ENCODE measurements at regions not wholly inside any gene's neighbourhood (a gene's known extent, or its start where the extent isn't known, plus 50 kb on each side); places are given as distances from the start of the nearest gene placed in this dataset.
A peak's percentile ranks its signal among the peaks of the same experiment; 100 is the strongest.
"Not testable (repeated sequence)": the region's sequence is repeated elsewhere in the genome, so short reads cannot be mapped to it uniquely, and the experiment has no call there.

DNA sequence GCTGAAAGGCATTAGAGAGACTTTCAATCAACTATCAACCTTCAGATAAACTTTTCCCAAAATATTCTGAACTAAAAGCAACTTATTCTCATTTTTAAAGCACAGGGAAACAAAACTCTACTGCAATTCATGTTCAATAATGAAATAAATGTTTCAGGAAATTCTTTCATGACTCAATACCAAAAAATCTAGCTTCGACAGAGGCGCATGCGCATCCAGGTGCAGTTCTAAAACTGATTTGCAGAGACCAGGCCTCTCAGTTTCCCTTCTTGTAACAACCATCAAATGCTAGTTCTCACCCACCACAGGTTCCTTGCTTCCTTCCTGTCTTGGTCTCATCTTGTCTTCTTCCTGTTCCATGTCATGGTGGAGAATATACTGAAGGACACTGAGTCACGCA, 55.3 kb upstream of the NRBF2 start:
- DNase-seq, result no peak

DNA sequence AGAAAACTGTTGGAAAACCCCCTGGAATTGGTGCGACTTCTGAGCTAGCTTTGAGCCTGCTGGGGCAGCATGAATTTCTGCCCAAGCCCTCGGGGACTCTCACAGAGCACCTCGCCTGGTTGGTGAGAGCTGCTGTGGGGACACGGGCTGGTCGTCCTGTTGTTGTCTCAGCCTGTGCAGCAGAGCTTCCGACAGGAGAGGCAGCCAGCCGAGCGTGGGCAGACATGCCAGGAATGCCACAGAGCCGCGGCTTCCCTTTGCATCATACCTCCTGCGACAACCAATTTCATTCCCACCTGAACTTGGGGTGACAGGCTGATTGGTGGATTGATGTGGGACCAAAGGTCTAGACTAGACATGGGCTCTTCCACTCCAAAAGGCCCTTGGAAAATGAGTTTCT, 60.2 kb upstream of the NRBF2 start:
- DNase-seq, result no peak

DNA sequence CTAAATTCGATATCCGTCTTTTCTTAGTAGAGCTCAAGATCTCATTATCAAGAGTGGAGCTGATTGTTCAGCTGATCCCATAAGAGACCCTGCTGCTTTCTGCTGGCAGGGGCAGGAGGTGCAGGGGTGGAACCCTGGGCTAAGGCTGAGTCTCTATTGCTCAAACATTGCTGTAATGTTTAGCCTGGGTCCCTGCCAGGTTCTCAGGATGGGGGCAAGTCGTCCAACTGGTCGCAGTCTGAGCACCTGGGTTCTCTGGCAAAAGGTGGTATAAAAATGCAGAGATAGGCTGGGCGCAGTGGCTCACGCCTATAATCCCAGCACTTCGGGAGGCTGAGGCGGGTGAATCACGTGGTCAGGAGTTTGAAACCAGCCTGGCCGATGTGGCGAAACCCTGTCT, 62.0 kb upstream of the NRBF2 start:
- DNase-seq, result no peak

DNA sequence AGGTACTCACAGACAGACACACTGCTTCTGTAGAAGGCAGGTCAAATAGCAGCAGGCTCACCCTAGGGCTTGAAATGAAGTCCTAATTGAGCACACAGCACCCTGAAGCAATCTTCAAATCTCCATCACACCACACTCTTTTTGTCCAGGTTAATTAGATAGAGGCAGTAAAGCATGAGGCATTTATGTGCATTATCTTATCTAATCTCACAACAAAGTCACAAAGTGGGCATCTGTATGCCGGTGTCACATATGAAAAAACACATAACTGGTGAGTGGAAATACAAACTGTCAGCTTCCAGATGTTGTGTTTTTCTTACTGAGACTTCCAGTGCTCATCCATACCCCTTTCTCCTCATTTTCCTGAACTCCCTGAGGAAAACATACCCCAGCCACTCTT, 63.8 kb upstream of the NRBF2 start:
- DNase-seq, result no peak

DNA sequence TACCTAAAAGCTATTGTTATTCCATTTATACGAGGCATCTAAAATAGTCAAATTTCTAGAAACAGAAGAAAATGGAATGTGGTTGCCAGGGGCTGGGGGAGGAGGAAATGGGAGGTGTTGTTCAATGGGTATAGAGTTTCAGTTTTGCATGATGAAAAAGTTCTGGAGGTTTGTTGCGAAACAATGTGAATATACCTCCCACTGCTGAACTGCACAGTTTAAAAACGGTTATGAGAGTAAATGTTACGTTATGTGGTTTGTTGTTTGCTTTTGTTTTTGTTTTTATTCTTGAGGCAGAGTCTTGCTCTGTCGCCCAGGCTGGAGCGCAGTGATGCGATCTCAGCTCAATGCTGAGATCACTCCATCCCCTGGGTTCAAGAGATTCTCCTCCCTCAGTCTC, 64.9 kb upstream of the NRBF2 start:
- no peak for DNase-seq

DNA sequence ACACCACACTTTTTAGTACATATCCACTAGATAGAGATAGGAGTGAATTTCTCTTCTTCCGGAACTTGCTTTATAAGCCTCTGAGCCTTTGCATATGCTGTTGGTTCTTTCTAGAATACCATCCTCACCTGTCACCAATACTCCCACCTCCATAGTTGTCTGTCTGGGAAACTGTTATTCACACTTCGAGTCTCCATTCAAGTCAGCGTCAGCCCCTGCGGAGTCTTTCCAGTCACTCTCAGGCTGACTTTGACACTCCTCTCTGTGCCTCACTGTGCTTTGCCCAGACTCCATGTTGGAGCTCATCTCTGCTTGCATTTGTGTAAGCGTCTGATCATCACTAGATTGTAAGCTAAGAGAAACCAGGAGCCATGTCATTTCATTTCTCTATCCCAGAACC, 66.5 kb upstream of the NRBF2 start:
- no peak for DNase-seq

DNA sequence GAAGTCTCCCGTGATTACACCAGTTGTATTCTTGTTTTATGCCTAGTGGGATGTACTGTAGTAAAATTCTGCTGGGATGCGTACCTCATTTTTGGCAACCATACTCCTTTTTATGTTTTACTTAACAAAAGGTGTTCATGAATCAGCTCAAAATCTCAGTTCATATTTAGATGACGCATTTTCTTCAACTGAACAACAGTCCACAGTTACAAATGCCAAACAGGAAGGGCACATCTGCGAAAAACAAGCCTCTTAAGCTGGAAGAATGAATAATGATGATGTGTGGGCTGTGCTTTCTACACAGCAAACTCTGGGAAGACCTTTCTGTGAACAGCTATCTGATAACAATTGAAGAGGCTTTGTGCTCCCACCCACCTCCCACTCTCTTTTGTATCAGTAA, 68.4 kb upstream of the NRBF2 start:
- no peak for DNase-seq

DNA sequence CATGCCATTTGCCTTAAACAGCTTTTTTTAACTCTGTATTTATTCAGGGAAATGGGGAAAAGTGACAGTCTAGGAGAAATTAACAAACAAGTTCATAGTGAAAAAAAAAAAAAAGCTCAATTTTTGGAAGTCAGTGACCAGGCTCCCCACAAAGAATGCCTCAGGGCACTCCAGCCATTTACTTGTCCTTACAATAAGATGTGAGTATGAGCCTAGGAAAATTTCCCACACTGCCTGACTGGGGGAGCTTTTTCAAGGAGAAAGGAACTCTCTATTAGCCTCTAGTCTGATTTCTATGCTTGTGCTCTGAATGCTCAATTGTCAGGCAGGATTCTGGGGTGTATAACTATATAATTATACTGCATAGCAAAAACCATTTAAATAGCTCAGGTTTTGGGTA, 74.9 kb upstream of the NRBF2 start:
- peak; percentile 2 for DNase-seq

DNA sequence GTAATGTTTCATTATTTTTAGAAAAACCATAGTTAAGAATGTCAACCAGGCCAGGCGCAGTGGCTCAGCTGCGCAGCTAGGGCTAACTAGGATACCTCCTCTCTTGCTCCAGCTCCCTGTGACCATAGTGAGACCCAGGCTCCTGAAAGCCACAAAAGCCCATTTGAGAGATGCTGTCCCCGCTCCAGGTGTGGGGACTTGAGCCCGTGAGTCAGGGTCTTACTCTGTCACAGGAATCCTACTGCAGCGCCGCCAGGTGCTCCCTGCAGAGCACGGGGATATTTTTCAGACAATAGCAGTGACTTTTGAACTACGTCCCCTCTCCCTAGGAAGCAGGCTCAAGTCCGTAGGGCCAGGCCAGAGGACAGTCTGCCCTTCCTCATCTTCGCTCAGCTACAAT, 75.6 kb upstream of the NRBF2 start:
- DNase-seq, result no peak

DNA sequence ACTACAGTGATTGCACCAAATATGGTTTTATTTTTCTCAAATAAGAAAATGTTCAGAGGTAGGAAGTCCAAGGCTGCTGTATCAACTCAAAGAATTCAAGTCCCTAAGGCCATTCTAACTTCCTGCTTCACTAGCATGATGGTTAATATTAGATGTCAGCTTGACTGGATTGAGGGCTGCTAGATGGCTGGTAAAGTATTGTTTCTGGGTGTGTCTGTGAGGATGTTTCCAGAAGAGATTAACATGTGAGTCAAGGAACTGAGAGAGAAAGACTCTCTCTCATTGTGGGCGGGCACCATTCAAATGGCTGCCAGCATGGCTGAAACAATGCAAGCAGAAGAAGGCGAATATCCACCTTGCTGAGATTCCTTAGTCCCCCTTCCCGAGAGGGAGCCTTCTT, 77.4 kb upstream of the NRBF2 start:
- DNase-seq, result no peak

DNA sequence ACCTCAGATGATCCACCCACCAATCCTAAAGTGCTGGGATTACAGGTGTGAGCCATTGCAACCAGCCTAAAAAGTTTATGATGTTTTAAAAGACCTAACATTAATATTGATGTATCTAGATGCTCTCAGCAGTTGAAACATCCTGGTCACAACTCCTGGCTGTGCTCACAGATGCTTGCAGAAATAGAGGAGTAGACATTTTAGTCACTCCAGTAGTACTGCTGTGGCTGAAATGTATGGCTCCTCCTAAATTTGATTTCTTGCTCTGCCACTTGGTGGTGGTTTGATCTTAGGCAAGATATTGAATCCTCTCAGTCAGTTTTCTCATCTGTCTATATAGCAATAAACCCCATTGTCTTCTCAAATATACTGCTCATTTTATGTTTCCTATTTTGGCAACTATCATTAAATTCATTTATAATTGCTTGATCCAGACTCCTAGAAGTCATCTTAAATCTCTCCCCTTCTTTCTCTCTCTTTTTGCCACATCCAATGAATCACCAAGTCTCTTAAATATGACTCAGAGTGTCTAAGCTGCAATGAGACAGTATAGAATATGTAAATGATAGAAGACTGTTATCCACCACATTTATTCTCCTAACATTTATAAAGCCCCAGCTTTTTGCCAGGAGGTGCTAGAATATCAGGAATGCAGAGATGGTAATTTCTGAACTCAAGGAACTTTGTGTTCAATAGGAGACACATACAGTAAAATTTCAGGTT, 78.1 kb upstream of the NRBF2 start:
- no peak for DNase-seq

DNA sequence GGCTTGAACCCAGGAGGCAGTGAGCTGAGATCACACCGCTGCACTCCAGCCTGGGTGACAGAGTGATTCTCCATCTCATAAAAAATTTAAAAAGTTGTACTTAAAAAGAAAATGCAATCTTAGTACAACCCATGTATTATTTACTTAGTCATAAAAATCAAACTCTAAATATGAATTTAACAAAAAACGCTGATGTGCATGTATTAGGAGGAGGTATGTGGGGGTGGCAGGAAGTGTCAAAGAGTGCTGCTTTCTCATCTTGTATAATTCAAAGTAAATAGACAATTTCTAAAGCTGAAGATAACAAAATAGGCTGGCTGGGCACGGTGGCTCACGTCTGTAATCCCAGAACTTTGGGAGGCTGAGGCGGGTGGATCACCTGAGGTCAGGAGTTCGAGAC, 81.0 kb upstream of the NRBF2 start:
- no peak for DNase-seq

DNA sequence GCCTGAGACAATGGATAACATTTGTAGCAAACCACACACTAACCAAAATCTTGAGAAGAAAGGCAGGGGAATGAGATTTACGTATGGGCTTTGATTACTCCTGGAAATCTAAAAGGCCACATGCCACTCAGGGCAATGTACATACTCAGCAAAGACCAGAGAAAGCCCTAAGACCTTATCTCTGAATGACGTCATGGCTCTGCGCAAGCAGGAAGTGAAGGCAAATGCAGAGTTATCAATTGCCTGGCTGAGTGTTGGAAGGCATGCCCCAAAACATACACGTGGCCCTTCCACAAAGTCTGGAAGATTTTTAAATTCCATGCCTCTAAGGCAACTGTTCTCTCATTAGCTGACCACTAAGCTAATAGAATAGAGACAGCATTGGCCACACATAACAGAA, 90.9 kb upstream of the NRBF2 start:
- no peak for DNase-seq

DNA sequence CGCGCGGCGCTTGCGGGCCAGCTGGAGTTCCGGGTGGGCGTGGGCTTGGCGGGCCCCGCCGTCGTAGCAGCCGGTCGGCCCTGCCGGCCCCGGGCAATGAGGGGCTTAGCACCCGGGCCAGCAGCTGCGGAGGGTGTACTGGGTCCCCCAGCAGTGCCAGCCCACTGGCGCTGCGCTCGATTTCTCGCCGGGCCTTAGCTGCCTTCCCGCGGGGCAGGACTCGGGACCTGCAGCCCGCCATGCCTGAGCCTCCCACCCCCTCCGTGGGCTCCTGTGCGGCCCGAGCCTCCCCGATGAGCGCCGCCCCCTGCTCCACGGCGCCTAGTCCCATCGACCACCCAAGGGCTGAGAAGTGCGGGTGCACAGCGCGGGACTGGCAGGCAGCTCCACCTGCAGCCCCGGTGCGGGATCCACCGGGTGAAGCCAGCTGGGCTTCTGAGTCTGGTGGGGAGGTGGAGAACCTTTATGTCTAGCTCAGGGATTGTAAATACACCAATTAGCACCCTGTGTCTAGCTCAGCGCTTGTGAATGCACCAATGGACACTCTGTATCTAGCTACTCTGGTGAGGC, 99.4 kb upstream of the NRBF2 start:
- not testable (repeated sequence) for DNase-seq

DNA sequence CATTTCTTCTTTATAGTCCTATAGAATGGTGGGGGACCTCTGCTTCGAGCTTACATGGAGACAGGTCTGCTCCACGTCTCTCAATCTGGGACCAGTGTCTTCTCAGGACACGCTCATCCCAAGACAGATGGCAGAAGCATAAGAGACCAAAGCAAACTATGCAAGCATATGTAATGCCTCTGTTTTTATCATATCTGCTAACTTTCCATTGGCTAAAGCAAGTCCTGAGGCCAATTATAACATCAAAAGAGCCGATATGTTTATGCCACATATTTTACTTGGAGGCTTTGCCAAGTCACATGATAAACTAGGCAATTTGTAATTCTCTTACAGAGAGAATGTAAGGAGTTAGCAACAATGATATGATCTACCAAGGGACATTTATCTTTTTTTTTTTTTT, 102.6 kb upstream of the NRBF2 start:
- no peak for DNase-seq

DNA sequence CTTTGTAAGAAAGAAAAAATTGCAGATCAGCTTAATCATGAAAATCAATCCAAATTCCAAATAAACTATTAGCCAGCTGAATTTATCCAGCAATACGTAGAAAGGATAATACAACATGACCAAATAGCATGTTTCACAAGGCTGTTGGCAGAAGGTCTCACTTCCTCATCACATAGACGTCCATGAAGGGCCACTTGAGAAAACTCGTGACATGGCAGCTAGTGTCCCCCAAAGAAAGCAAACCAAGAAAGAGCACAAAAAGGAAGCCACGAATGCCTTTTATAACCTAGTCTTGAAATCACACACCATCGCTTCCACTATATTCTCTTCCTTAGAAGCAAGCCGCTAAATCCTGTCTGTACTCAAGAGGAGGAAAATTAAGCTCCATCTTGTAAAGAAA, 105.6 kb upstream of the NRBF2 start:
- no peak for DNase-seq

DNA sequence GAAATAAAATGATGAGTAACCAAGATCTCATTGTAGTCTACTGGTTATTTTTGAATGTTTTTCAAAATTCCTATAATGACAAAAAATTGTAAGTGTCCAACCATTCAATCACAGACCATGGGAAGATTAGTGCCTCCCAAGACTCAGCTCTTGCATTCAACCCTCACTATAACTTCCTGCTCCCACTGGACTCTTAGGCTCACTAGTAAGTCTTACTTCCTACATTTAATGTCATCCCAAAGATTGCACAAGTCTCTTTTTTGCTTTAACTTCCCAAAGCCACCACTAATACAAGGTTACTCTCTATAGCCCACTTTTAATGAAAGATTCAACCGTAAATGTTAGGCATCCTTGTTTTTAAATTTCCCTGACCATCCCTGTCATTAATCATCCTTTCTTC, 111.9 kb upstream of the NRBF2 start:
- DNase-seq, result no peak

DNA sequence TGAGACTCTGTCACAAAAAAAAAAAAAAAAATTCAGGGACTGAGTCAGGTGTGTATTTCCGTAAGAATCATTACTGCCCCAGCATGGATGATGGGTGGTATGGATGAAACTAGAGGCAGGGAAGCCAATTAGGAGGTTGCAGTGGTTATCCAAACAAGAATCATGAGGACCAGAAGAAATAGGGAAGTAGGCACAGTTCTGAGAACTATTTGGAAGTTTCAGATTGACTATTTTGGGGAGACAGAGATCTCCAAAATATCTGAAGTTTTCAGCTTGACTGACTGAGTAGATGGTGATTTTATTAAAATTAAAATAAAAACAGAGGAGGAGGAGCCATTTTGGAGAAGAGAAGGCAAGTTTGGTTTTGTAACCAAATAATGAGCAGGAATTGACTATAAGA, 119.4 kb upstream of the NRBF2 start:
- no peak for DNase-seq

DNA sequence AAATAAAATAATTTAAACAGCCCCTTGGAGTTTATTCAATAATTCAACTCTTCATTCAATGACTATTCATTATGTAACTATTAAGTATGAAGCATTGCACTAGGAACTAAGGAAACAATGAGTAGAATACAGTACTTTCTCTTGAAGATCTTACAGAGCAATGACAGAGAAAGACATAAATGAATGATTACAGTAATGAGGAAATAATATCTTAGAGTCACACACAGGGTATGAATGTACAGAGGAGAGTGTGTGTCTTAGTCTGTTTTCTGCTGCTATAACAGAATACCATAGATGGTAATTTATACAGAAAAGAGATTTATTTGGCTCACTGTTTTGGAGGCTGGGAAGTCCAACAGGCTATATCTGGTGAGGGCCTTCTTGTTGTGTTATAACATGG, 120.5 kb upstream of the NRBF2 start:
- DNase-seq, result no peak

DNA sequence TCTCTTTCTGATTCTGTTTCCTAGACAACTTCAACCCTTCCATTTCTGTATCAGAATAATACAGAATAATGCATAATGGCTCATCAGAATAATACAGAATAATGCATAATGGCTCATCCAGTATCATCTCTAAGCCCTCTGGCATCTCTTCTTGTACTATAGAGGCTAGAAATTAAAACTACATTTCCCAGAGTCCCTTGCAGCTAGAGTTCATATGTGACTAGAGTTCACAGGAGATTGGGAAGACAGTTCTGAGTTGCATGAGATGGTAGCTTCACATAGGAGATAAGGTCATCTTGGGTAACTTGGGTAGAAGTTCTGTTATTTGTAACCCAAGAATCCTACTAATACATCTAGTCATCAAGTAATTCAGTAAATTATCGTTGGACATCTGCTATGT, 122.9 kb upstream of the NRBF2 start:
- no peak for DNase-seq

DNA sequence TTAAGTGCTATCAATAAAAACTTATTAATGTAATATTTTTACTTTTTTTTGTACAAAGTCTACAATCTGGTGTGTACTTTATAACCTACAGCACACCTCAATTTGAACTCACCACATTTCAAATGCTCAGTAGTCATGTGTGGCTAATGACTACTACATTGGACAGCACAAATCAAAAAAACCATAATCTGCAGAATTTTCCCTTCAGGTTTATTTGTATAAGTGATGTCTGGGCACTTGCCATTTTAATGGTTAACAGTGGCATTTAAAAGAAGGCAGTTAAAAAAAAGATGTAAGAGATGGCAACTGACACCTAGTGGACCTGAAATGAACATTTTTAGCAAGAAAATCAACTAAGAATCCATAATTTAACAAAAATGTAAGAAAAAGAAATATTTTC, 124.6 kb upstream of the NRBF2 start:
- no peak for DNase-seq

DNA sequence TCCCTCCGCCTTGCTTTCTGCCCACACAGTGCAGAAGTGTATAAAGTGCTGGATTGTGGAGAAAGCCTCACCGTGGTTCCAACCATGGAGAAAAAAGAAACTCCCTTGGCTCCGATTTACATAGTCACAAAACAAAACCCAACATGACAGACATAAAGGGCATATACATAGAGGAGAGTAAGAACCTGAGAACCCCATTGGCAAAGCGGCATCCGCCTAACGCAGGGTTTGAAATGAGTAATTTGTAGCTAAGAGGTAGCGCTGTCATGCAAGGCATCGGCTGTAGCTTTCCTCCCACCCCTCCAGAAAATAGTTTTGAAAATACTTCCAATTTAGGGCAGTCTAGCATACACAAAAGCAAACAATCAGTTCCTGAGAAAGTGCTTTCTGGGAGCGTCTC, 126.0 kb upstream of the NRBF2 start:
- no peak for DNase-seq

DNA sequence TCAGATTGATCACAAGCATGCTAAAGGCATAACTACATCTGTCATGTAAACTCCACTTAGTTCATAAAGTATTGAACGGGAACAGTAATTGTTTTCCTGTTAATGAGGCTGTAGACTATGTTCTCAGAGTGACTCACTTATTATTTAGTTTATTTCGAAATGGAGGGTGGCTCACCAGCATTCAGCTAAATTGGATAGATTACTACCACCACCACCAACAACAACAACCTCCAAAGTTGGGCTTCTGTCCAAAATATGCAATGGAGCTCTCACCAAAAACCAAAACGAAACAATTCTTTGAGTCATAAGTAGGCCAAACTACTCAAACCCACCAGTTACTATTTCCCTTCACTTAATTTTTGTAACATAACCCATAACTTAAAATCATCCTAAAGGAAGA, 127.9 kb upstream of the NRBF2 start:
- DNase-seq, result no peak

DNA sequence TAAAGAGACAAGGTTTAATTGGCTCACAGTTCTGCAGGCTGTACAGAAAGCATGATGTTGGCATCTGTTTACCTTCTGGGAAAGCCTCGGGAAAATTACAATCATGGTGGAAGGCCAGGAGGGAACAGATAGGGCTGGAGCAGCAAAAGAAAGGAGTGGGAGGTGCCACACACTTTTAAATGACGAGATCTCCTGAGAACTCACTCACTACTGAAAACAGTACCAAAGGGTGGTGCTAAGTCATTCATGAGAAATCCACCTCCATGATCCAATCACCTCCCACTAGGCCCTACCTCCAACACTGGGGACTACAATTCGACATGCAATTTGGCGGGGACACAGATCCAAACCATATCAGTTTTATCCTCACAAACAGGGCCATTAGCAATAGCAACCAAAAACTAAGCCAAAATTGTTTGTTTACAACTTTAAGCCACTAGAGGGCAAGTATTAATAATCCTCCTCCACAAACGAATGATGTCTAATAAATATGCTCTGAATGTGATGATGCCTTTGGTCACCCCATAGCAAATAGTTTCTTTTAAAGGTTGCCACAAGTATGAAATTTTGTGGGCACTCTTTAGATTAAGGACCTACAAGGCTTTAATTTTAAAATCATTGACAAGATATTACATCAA, 129.2 kb upstream of the NRBF2 start:
- DNase-seq, result no peak
